Neural progenitor cell (in vitro differentiated cells): ENCODE measurements at regions not wholly inside any gene's neighbourhood (a gene's known extent, or its start where the extent isn't known, plus 50 kb on each side); places are given as distances from the start of the nearest gene placed in this dataset.

Experiments used
- DNase-seq: peaks from one replicate; pipeline ENCODE4 v3.0.0-alpha.2; 2016; ENCODE audit warnings: low spot score
- H2AFZ ChIP-seq: fragments of 200-600 bp; sonication (generic); replicated peaks from 2 replicates; pipeline ENCODE4 v1.6.1; 2016; ENCODE audit warnings: antibody characterized with exemption
- H3F3A ChIP-seq: fragments of 200-600 bp; sonication (generic); 2 replicates; pipeline ENCODE4 v1.6.1; 2016; ENCODE audit warnings: antibody characterized with exemption, low read depth
- H3K27ac ChIP-seq: fragments of 200-600 bp; sonication (generic); 2 replicates; pipeline ENCODE4 v1.5.1; 2016; ENCODE audit warnings: mild to moderate bottlenecking
- H3K27me3 ChIP-seq: fragments of 200-600 bp; sonication (generic); 2 replicates; pipeline ENCODE4 v1.6.1; 2016; ENCODE audit warnings: mild to moderate bottlenecking, moderate library complexity
- H3K36me3 ChIP-seq: fragments of 200-600 bp; sonication (generic); 2 replicates; pipeline ENCODE4 v1.5.1; 2016
- H3K4me1 ChIP-seq: fragments of 200-600 bp; sonication (generic); 2 replicates; pipeline ENCODE4 v1.6.1; 2016; ENCODE audit warnings: mixed run types
- H3K4me2 ChIP-seq: fragments of 200-600 bp; sonication (generic); 2 replicates; pipeline ENCODE4 v1.6.1; 2016
- H3K4me3 ChIP-seq: fragments of 200-600 bp; sonication (generic); 2 replicates; pipeline ENCODE4 v1.5.1; 2016
- H3K79me2 ChIP-seq: fragments of 200-600 bp; sonication (generic); 2 replicates; pipeline ENCODE4 v1.6.1; 2016; ENCODE audit warnings: low read depth
- H3K9ac ChIP-seq: fragments of 200-600 bp; sonication (generic); 2 replicates; pipeline ENCODE4 v1.6.1; 2016
- H3K9me3 ChIP-seq: fragments of 200-600 bp; sonication (generic); 2 replicates; pipeline ENCODE4 v1.5.1; 2016; ENCODE audit warnings: low read depth
- H4K20me1 ChIP-seq: fragments of 200-600 bp; sonication (generic); 2 replicates; pipeline ENCODE4 v1.6.1; 2016; ENCODE audit warnings: low read depth
- H3K27ac Mint-ChIP-seq: 3 replicates; pipeline ENCODE4 v1.8.0; 2021; ENCODE audit warnings: mixed read lengths
- H3K27me3 Mint-ChIP-seq: 2 replicates; pipeline ENCODE4 v1.8.0; 2022; ENCODE audit warnings: low read depth, mild to moderate bottlenecking, inconsistent platforms, moderate library complexity, mixed read lengths; ENCODE audit not compliant: insufficient read depth
- H3K36me3 Mint-ChIP-seq: 3 replicates; pipeline ENCODE4 v1.8.0; 2021; ENCODE audit warnings: mixed read lengths
- H3K4me1 Mint-ChIP-seq: 3 replicates; pipeline ENCODE4 v1.8.0; 2021; ENCODE audit warnings: mixed read lengths
- H3K4me3 Mint-ChIP-seq: 3 replicates; pipeline ENCODE4 v1.8.0; 2021; ENCODE audit warnings: mild to moderate bottlenecking, moderate library complexity, mixed read lengths
- H3K9me3 Mint-ChIP-seq: 3 replicates; pipeline ENCODE4 v1.8.0; 2020; ENCODE audit warnings: mixed read lengths
- EZH2 ChIP-seq: fragments of 200-600 bp; sonication (generic); IDR thresholded peaks from 2 replicates; pipeline ENCODE4 v1.6.1; 2017; ENCODE audit warnings: antibody characterized with exemption, mild to moderate bottlenecking, moderate library complexity
- EZH2phosphoT487 ChIP-seq: fragments of 200-600 bp; sonication (generic); IDR thresholded peaks from 2 replicates; pipeline ENCODE4 v1.6.1; 2017; ENCODE audit warnings: antibody characterized with exemption
- TF ChIP-seq, protein P1 (sequence below): fragments of 200-600 bp; sonication (generic); IDR thresholded peaks from 2 replicates; pipeline ENCODE4 v1.5.1; 2017; ENCODE audit warnings: antibody characterized with exemption, mild to moderate bottlenecking

GRCh38 chr14:43204816-43205215 is 1302.3 kb downstream of the FSCB start:
- Histone ChIP-seq H2AFZ (no peak overlapping the region), H3K4me1 (peaks cover 4% of the 10 kb centered on the region), H3K9ac (no peak overlapping the region), H3K9me3 (no peaks in the 10 kb centered on the region), H3K4me2 (no peak overlapping the region), H3K36me3 (no peaks in the 10 kb centered on the region), H3K79me2 (no peaks in the 10 kb centered on the region), H3K27me3 (no peaks in the 10 kb centered on the region), H3F3A (no peaks in the 10 kb centered on the region), H3K27ac (no peak overlapping the region), H4K20me1 (no peaks in the 10 kb centered on the region), H3K4me3 (no peak overlapping the region)
- Mint-ChIP-seq H3K4me1 (peaks cover 3% of the 10 kb centered on the region), H3K9me3 (peaks cover 2% of the 10 kb centered on the region), H3K27ac (no peak overlapping the region), H3K4me3 (no peak overlapping the region), H3K36me3 (no peaks in the 10 kb centered on the region), H3K27me3 (no peaks in the 10 kb centered on the region)
- TF ChIP-seq EZH2phosphoT487, result no peak
- TF ChIP-seq EZH2, result no peak
- TF ChIP-seq, protein P1, sequence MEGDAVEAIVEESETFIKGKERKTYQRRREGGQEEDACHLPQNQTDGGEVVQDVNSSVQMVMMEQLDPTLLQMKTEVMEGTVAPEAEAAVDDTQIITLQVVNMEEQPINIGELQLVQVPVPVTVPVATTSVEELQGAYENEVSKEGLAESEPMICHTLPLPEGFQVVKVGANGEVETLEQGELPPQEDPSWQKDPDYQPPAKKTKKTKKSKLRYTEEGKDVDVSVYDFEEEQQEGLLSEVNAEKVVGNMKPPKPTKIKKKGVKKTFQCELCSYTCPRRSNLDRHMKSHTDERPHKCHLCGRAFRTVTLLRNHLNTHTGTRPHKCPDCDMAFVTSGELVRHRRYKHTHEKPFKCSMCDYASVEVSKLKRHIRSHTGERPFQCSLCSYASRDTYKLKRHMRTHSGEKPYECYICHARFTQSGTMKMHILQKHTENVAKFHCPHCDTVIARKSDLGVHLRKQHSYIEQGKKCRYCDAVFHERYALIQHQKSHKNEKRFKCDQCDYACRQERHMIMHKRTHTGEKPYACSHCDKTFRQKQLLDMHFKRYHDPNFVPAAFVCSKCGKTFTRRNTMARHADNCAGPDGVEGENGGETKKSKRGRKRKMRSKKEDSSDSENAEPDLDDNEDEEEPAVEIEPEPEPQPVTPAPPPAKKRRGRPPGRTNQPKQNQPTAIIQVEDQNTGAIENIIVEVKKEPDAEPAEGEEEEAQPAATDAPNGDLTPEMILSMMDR, result no peak
- peak; percentile 43 for DNase-seq

DNA sequence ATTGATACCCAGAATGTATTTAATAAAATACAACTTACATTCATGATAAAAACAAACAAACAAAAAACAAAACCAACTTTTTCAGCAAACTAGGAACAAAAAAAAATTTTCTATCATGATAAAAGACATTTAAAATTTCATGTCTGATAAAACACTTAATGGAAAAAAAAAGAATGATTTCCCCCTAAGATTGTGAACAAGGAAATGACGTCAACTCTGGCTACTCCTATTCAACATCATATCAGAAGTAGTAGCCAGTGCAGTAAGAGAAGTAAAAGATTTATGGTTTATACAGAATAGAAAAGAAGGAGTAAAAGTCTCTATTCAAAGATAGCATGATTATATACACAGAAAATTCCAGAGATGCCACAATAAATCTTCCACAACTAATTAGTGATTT is 1306.6 kb downstream of the FSCB start:
- Histone ChIP-seq H3K27me3 (no peaks in the 10 kb centered on the region), H3K4me2 (no peak overlapping the region), H3K9me3 (no peaks in the 10 kb centered on the region), H3K36me3 (no peaks in the 10 kb centered on the region), H3K4me3 (no peak overlapping the region), H3K79me2 (no peaks in the 10 kb centered on the region), H4K20me1 (no peaks in the 10 kb centered on the region), H2AFZ (no peak overlapping the region), H3K4me1 (peaks cover 4% of the 10 kb centered on the region), H3K27ac (no peak overlapping the region), H3K9ac (no peak overlapping the region), H3F3A (no peaks in the 10 kb centered on the region)
- Mint-ChIP-seq H3K4me3 (no peak overlapping the region), H3K36me3 (no peaks in the 10 kb centered on the region), H3K27ac (no peak overlapping the region), H3K27me3 (no peaks in the 10 kb centered on the region), H3K9me3 (no peaks in the 10 kb centered on the region), H3K4me1 (peaks cover 3% of the 10 kb centered on the region)
- TF ChIP-seq EZH2phosphoT487, result no peak
- TF ChIP-seq, protein P1, result no peak
- DNase-seq, result no peak

GRCh38 chr14:43198465-43198864 is 1308.6 kb downstream of the FSCB start:
- Histone ChIP-seq H3K4me2 (no peak overlapping the region), H3K36me3 (no peaks in the 10 kb centered on the region), H3F3A (no peaks in the 10 kb centered on the region), H3K27me3 (no peaks in the 10 kb centered on the region), H3K27ac (no peak overlapping the region), H4K20me1 (no peaks in the 10 kb centered on the region), H3K9me3 (no peaks in the 10 kb centered on the region), H3K4me1 (no peaks in the 10 kb centered on the region), H3K79me2 (no peaks in the 10 kb centered on the region), H3K4me3 (no peak overlapping the region), H2AFZ (no peak overlapping the region), H3K9ac (no peak overlapping the region)
- TF ChIP-seq, protein P1, result no peak
- TF ChIP-seq EZH2phosphoT487, result no peak
- no peak for TF ChIP-seq EZH2
- Mint-ChIP-seq H3K4me1 (no peaks in the 10 kb centered on the region), H3K4me3 (no peak overlapping the region), H3K27ac (no peak overlapping the region), H3K27me3 (no peaks in the 10 kb centered on the region), H3K9me3 (no peaks in the 10 kb centered on the region), H3K36me3 (no peaks in the 10 kb centered on the region)
- DNase-seq, result no peak

GRCh38 chr14:43184540-43184939 is 1322.5 kb downstream of the FSCB start:
- Histone ChIP-seq H2AFZ (no peak overlapping the region), H4K20me1 (no peaks in the 10 kb centered on the region), H3K4me1 (no peaks in the 10 kb centered on the region), H3K4me3 (no peak overlapping the region), H3K36me3 (no peaks in the 10 kb centered on the region), H3K27me3 (no peaks in the 10 kb centered on the region), H3K9ac (no peak overlapping the region), H3K27ac (no peak overlapping the region), H3F3A (no peaks in the 10 kb centered on the region), H3K79me2 (no peaks in the 10 kb centered on the region), H3K9me3 (no peaks in the 10 kb centered on the region), H3K4me2 (no peak overlapping the region)
- peak; percentile 1 for DNase-seq
- H3K27ac Mint-ChIP-seq, result no peak overlapping the region
- TF ChIP-seq EZH2phosphoT487, result no peak
- no peaks in the 10 kb centered on the region for H3K36me3 Mint-ChIP-seq
- peaks cover 2% of the 10 kb centered on the region for H3K9me3 Mint-ChIP-seq
- no peak overlapping the region for H3K4me3 Mint-ChIP-seq
- no peaks in the 10 kb centered on the region for H3K27me3 Mint-ChIP-seq
- no peaks in the 10 kb centered on the region for H3K4me1 Mint-ChIP-seq
